D721Med (cell line): ENCODE measurements at regions not wholly inside any gene's neighbourhood (a gene's known extent, or its start where the extent isn't known, plus 50 kb on each side); places are given as distances from the start of the nearest gene placed in this dataset.
"Not testable (repeated sequence)": the region's sequence is repeated elsewhere in the genome, so short reads cannot be mapped to it uniquely, and the experiment has no call there.

Source experiments
- DNase-seq: peaks from one replicate; pipeline ENCODE4 v3.0.0; 2011; ENCODE audit warnings: low spot score; ENCODE audit not compliant: insufficient read length
- FAIRE-seq: peaks from 2 replicates; lab custom pipeline; 2011; peaks lifted over from hg19 to GRCh38; lab: Jason Lieb, UNC
- TF ChIP-seq, protein P1 (sequence below): IDR thresholded peaks from 2 replicates; pipeline ENCODE4 v1.5.1; 2012; ENCODE audit warnings: mild to moderate bottlenecking, control low read depth; ENCODE audit not compliant: insufficient read depth; ENCODE audit errors: missing control alignments

DNA sequence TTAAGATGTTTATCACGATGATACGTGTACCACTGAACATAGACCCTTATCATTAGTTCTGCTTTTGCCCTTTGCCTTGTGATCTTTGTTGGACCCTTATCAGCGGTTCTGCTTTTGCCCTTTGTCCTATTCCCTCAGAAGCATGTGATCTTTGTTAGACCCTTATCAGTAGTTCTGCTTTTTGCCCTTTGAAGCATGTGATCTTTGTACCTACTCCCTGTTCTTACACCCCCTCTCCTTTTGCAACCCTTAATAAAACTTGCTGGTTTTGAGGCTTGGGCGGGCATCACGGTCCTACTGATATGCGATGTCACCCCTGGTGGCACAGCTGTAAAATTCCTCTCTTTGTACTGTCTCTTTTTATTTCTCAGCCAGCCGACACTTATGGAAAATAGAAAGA lies 117.0 kb downstream of the SDHAF3 start:
- not testable (repeated sequence) for FAIRE-seq, DNase-seq

DNA sequence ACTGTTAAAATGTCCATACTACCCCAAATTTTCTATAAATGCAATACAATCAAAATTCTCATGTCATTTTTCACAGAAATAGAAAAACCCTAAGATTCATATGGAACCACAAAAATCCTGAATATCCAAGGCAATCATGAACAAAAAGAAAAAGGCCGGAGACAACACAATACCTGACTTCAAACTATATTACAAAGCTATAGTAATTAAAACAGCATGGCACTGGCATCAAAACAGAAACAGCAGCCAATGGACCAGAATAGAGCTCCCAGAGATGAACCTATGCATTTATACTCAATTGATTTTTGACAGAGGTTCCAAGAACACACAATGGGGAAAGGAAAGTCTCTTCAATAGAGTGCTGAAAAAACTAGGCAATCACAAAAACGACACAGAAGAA lies 128.8 kb downstream of the SDHAF3 start:
- DNase-seq: no peak
- TF ChIP-seq, protein P1, sequence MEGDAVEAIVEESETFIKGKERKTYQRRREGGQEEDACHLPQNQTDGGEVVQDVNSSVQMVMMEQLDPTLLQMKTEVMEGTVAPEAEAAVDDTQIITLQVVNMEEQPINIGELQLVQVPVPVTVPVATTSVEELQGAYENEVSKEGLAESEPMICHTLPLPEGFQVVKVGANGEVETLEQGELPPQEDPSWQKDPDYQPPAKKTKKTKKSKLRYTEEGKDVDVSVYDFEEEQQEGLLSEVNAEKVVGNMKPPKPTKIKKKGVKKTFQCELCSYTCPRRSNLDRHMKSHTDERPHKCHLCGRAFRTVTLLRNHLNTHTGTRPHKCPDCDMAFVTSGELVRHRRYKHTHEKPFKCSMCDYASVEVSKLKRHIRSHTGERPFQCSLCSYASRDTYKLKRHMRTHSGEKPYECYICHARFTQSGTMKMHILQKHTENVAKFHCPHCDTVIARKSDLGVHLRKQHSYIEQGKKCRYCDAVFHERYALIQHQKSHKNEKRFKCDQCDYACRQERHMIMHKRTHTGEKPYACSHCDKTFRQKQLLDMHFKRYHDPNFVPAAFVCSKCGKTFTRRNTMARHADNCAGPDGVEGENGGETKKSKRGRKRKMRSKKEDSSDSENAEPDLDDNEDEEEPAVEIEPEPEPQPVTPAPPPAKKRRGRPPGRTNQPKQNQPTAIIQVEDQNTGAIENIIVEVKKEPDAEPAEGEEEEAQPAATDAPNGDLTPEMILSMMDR: no peak
- no peak for FAIRE-seq

DNA sequence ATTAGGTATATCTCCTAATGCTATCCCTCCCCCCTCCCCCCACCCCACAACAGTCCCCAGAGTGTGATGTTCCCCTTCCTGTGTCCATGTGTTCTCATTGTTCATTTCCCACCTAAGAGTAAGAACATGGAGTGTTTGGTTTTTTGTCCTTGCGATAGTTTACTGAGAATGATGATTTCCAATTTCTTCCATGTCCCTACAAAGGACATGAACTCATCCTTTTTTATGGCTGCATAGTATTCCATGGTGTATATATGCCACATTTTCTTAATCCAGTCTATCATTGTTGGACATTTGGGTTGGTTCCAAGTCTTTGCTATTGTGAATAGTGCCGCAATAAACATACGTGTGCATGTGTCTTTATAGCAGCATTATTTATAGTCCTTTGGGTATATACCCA lies 140.7 kb downstream of the SDHAF3 start:
- FAIRE-seq: not testable (repeated sequence)

DNA sequence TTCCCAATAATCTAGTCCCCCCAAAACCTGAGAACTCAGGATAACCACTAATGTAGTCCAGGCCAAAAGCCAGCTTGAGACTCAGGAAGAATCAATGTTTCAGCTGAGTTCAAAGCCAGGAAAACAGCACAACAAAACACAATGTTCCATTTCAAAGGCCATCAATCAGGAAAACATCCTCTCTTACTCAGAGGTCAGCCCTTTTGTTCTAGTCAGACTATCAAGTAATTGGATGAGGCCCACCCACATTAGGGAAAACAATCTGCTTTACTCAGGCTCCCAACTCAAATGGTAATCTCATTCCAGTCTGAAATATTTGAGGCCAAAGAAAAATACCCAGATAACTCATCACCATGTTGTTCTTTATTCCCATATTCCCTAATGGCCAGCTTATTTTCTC lies 152.2 kb downstream of the SDHAF3 start:
- FAIRE-seq: no peak
- no peak for DNase-seq
- TF ChIP-seq, protein P1: no peak

More for the DNA sequence above, 140.7 kb downstream of the SDHAF3 start:
- DNase-seq: not testable (repeated sequence)

DNA sequence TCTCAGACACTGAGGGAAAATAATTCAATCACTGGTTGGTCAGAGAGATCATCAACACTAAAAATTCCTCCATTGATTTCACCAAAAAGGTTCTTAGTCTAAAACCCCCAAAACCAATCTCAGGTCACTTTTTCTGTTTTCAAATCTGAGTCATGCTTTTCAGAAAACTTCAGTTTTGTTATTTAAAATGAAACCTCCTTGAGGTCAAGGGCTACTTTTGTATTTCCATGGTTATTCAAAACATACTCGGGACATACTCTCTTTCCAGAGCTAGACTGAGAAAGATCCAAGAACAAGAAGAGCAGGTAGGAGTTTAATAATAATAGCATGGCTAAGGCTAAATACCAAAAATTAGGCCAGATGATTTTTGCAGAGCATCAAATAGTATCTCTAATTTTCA lies 152.8 kb downstream of the SDHAF3 start:
- no peak for DNase-seq
- FAIRE-seq: no peak
- TF ChIP-seq, protein P1: no peak

DNA sequence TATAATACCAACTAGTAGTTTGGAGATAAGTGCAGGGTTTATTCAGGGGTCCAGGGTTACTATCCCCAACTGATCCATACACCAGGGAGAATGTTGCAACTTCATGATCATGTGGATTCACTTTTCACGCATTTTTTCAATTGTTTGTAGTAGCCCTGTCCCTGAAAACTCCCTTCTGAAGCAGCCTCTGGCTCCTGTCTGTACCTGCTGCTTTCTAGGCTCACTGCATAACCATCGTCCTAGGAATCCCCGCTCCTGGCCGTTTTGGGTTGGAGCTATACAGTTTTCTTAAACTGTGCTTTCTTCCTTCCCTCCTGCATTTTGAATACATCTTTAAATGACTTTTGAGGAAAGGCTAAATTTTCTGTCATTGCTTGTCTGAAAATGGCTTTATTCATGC lies 154.1 kb downstream of the SDHAF3 start:
- no peak for DNase-seq
- FAIRE-seq: no peak
- TF ChIP-seq, protein P1: no peak

DNA sequence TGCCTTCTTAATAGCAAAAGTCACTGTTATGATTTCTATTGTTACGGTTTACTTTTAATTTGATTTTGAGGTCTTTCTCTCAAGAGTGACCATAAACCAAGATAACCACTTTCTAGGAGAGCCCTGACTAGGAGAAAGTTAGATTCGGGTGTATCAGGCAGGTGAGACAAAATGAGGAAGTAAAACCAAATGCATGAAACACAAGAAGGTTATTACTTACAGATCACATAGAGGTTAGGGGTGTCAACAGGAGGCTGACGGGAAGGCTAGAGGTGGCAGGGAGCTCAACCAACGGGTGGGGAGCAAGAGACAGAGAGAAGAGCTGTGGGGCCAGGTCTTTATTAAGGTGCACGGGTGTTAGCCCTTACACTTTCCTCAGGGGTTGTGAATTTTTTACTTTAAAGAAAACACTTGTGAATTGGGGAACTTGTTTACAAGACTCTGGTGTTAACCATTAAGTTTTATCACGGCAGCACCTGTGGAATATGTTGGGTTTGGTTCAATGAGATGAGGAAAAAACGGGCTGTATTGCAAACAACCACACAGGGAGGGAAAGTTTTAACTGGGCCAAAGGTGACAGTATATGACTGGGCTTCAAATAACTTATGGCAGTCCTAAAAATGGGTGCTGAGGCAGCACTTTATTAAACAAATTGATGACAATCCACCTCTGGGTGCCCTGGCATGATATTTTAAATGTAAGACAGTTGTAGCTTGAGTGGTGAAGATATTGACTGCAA lies 154.9 kb downstream of the SDHAF3 start:
- TF ChIP-seq, protein P1: no peak
- DNase-seq (no peak), FAIRE-seq (no peak)

DNA sequence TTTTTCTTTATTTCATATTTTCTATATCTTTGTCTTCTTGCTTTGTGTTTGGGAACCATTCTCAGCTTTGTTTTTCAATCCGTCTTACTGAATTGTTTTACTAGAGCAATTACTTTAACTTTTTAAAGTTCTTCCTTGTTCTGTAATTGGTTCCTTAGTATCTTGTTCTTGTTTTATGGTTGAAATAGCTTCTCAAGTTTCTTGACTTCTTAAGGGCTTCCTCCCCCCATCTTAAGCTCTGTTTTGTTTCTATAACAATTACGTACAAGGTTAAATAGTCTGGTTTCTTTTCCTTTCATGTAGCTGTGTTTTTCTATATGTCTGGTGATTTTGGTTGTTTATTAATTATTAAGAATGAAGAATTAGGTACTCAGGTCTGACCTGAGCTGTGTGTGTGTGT lies 158.0 kb downstream of the SDHAF3 start:
- FAIRE-seq: no peak
- TF ChIP-seq, protein P1: no peak

More for the DNA sequence above, 158.0 kb downstream of the SDHAF3 start:
- no peak for DNase-seq
